ENCODE measurements at regions not wholly inside any gene's neighbourhood (a gene's known extent, or its start where the extent isn't known, plus 50 kb on each side); places are given as distances from the start of the nearest gene placed in this dataset.
"Not testable (repeated sequence)": the region's sequence is repeated elsewhere in the genome, so short reads cannot be mapped to it uniquely, and the experiment has no call there.

DNA sequence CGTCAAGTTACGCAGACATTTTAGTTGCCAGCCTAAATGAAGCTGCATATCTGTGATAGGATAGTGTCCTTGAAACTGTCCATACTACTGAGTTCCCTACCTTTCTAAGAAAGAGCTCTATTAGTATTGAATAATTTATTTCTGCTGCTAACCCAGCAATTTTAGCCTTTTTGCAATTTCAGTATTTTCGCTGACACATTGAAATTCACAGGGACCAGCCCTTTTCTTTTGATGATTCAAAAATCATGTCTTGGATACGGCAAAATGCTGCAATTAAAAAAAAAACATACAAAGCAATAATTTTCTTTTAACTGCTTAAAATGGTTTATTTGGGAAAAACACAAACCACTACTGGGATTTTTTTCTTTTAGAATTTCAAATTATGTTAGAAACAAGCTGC is 563.3 kb downstream of the TBC1D32 start:
- Mint-ChIP-seq H3K36me3 (ENCODE audit: insufficient read depth, unreplicated experiment) (no peaks in the 10 kb centered on the region), H3K4me1 (ENCODE audit: insufficient read depth, unreplicated experiment) (no peaks in the 10 kb centered on the region), H3K27me3 (ENCODE audit: insufficient read depth, unreplicated experiment) (no peaks in the 10 kb centered on the region), H3K4me3 (ENCODE audit: unreplicated experiment) (no peak overlapping the region), H3K27ac (ENCODE audit: low read depth, unreplicated experiment) (no peak overlapping the region), H3K9me3 (ENCODE audit: unreplicated experiment) (no peaks in the 10 kb centered on the region)
- DNase-seq (ENCODE audit: unreplicated experiment), result no peak
- ChIA-PET POLR2A (interaction anchor here (0.6 to 0.7 kb wide), 2 partner anchors 19 to 24 kb away, joined by 3 to 6 read pairs; no protein-coding TSS in a partner anchor), CTCF (interaction anchor here (1.2 kb wide), 1 partner anchor 13 kb away, joined by 3 read pairs; no protein-coding TSS in a partner anchor)
- intact Hi-C loops (cut with micrococcal nuclease), result loop anchor here (5.0 kb wide), 1 partner anchor 81 kb away; no protein-coding TSS in a partner anchor
- no peak for TF ChIP-seq CTCF (IDR thresholded peaks at IDR 0.05; ENCODE audit: unreplicated experiment)
- BruUV-seq (replicated peaks), result no TSS peak

DNA sequence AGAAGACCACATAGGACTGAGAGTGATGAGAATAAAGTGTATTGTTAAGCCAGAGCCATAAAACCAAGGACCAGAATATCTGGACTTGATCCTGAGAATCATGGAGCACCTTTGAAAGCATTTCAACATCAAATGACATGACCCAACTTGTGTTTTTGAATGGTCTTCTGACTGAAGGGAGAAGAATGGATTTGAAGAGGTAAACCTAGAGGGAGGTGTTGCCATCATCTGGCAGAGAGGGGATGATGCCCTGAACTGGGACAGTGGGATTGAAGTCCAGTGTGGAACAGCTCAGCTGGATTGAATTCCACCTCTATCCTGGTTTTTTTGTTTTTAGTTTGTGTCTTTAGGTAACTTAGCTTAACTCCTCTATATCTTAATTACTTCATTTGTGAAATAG is 570.0 kb downstream of the TBC1D32 start:
- Mint-ChIP-seq H3K4me1 (ENCODE audit: insufficient read depth, unreplicated experiment) (peaks cover 6% of the 10 kb centered on the region), H3K27ac (ENCODE audit: low read depth, unreplicated experiment) (no peak overlapping the region), H3K4me3 (ENCODE audit: unreplicated experiment) (no peak overlapping the region), H3K9me3 (ENCODE audit: unreplicated experiment) (no peaks in the 10 kb centered on the region), H3K27me3 (ENCODE audit: insufficient read depth, unreplicated experiment) (no peaks in the 10 kb centered on the region), H3K36me3 (ENCODE audit: insufficient read depth, unreplicated experiment) (peaks cover 6% of the 10 kb centered on the region)
- intact Hi-C loops (cut with micrococcal nuclease), result no loop called here
- POLR2A ChIA-PET, result interaction anchor here (0.6 kb wide), 1 partner anchor 21 kb away, joined by 3 read pairs; no protein-coding TSS in a partner anchor
- no TSS peak for BruUV-seq (replicated peaks)
- CTCF ChIA-PET, result no interaction called here
- no peak for TF ChIP-seq CTCF (IDR thresholded peaks at IDR 0.05; ENCODE audit: unreplicated experiment)
- DNase-seq (ENCODE audit: unreplicated experiment), result peak; percentile 25

GRCh38 chr6:120759570-120759969 is 574.7 kb downstream of the TBC1D32 start:
- Mint-ChIP-seq H3K4me1 (ENCODE audit: insufficient read depth, unreplicated experiment) (peaks cover 6% of the 10 kb centered on the region), H3K36me3 (ENCODE audit: insufficient read depth, unreplicated experiment) (peaks cover 6% of the 10 kb centered on the region)
- DNase-seq (ENCODE audit: unreplicated experiment), result no peak

GRCh38 chr6:120748574-120748973 is 585.7 kb downstream of the TBC1D32 start:
- H3K4me1 Mint-ChIP-seq (ENCODE audit: insufficient read depth, unreplicated experiment); BruUV-seq (replicated peaks); H3K4me3 Mint-ChIP-seq (ENCODE audit: unreplicated experiment); POLR2A ChIA-PET; H3K27ac Mint-ChIP-seq (ENCODE audit: low read depth, unreplicated experiment); H3K27me3 Mint-ChIP-seq (ENCODE audit: insufficient read depth, unreplicated experiment); H3K9me3 Mint-ChIP-seq (ENCODE audit: unreplicated experiment); H3K36me3 Mint-ChIP-seq (ENCODE audit: insufficient read depth, unreplicated experiment); CTCF ChIA-PET; intact Hi-C loops (cut with micrococcal nuclease); DNase-seq (ENCODE audit: unreplicated experiment): not testable (repeated sequence)

More at GRCh38 chr6:120759570-120759969, 574.7 kb downstream of the TBC1D32 start:
- no peak for TF ChIP-seq CTCF (IDR thresholded peaks at IDR 0.05; ENCODE audit: unreplicated experiment)
- Mint-ChIP-seq H3K9me3 (ENCODE audit: unreplicated experiment) (no peaks in the 10 kb centered on the region), H3K27ac (ENCODE audit: low read depth, unreplicated experiment) (no peak overlapping the region), H3K27me3 (ENCODE audit: insufficient read depth, unreplicated experiment) (no peaks in the 10 kb centered on the region), H3K4me3 (ENCODE audit: unreplicated experiment) (no peak overlapping the region)
- BruUV-seq (replicated peaks), result no TSS peak
- ChIA-PET CTCF (no interaction called here), POLR2A (no interaction called here)
- intact Hi-C loops (cut with micrococcal nuclease), result no loop called here

GRCh38 chr6:120736740-120737139 is 597.5 kb downstream of the TBC1D32 start:
- intact Hi-C loops (cut with micrococcal nuclease), result no loop called here
- Mint-ChIP-seq H3K4me3 (ENCODE audit: unreplicated experiment) (no peak overlapping the region), H3K27ac (ENCODE audit: low read depth, unreplicated experiment) (peak overlapping the region; percentile 74), H3K27me3 (ENCODE audit: insufficient read depth, unreplicated experiment) (no peaks in the 10 kb centered on the region), H3K4me1 (ENCODE audit: insufficient read depth, unreplicated experiment) (peaks cover 10% of the 10 kb centered on the region), H3K9me3 (ENCODE audit: unreplicated experiment) (peaks cover 14% of the 10 kb centered on the region), H3K36me3 (ENCODE audit: insufficient read depth, unreplicated experiment) (no peaks in the 10 kb centered on the region)
- no peak for TF ChIP-seq CTCF (IDR thresholded peaks at IDR 0.05; ENCODE audit: unreplicated experiment)
- CTCF ChIA-PET, result no interaction called here
- POLR2A ChIA-PET, result interaction anchor here (0.7 kb wide), 1 partner anchor 108 kb away, joined by 3 read pairs; no protein-coding TSS in a partner anchor
- no TSS peak for BruUV-seq (replicated peaks)
- DNase-seq (ENCODE audit: unreplicated experiment), result no peak
